GM19023 (cell line): ENCODE measurements at regions not wholly inside any gene's neighbourhood (a gene's known extent, or its start where the extent isn't known, plus 50 kb on each side); places are given as distances from the start of the nearest gene placed in this dataset.

Experiments used
- ATAC-seq: cut with Tn5 transposase; IDR thresholded peaks from one replicate; pipeline ENCODE4 v1.9.1; 2021; ENCODE audit warnings: mild to moderate bottlenecking, moderate library complexity; ENCODE audit not compliant: unreplicated experiment

DNA sequence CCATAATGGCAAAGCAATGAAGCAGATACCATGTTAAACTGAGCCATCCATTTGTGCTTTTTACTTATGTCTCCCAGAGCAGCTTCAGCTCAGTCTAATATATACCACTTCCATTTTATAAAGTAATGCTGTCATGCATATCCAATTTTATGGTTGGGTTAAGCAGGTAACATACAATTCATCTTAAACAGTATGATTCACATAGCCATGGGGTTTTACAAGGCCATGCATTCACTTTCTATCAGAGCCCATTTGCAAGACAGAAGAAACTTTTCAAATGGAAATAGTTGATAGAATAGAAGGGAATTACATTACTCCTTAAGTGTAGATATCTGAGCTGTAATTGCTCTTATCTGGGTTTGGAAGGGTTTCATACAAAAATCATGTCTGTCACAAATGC, 580.5 kb upstream of the CXADR start:
- no peak for ATAC-seq

DNA sequence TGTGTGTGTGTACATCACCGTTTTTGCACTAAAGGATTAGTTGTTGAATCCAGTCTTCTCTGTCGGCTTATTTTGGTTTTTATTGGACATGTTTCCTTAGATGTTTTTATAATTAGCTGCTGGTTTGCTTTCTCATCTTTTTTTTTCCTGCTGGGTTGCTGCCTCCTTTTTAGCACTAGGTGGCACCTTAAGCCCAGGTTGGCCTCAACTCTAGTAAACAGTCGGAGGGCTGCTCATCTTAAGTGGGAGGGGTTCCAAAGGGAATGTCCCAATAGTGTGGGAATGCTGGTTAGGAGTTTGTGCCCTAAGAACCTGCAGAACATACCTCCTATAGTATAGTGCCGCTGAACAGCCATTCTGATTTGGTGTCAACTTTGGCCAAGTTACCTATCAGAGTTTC, 570.1 kb upstream of the CXADR start:
- ATAC-seq = no peak

DNA sequence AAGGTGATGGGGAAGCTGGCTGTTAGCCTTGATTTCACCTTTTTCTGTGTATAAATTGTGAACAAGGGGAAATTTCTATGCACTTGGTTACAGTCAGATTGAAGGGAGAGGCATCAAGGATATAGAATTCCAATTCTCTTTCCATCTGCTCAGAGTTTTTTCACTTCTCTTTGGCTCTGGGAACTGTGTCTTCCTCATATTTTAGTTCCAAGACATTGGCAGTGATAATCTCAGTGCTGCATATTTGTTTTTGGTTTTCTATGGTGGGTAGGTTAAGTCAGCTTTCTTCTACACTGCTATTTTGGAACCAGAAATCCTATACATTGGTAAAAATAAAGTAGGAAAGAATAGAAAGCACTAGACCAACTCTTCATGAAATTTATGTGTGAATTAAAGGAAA, 569.6 kb upstream of the CXADR start:
- no peak for ATAC-seq

DNA sequence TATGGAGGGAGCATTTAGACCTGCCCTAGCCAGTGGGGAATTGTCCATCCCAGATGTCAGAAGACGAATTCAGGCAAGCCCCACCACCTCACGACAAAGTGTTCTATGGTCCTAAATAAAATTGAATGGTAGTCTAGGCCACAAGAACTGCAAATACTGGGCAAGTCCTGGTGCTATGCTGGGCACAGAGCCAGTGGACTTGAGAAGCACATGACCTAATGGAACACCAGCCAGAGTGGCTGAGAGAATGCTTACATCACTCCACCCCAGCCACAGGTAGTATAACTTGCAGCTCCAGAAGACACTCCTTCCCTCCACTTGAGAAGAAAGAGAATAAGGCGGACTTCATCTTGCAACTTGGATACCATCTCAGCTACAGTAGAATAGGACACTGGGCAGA, 567.3 kb upstream of the CXADR start:
- ATAC-seq = no peak

DNA sequence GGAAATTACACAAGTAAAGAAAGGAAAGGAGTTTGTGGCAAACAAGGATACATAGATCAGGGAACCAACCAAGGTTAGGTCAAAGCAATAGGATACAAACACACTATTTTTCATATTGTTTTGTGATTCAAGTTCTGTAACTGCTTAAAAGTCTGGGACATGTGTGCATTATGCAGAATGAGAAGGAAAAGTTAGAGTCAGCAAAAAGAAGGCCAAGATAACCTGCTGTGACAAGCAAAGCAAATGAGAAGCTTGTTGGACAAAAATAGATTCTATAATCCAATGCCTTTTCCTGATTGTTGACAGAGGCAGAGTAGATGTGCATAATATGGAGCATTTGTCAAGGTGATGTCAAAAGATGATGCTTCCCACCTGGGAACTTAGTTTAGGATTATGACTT, 556.0 kb upstream of the CXADR start:
- ATAC-seq = no peak

DNA sequence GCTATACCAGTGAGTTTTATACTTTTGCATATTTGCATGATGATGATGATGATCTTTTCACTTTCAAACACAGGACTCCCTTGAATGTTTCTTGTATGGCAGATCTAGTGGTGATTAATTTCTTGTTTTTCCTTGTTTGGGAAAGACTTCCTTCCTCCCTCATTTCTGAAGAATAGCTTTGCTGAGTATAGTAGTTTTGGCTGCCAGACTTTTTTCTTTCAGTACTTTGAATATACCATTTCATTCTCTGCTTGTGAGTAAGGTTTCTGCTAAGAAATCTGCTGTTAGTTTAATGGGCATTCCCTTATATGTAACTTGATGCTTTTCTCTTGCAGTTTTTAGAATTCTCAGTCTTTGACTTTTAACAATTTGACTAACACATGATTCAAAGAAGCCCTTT, 547.4 kb upstream of the CXADR start:
- no peak for ATAC-seq

DNA sequence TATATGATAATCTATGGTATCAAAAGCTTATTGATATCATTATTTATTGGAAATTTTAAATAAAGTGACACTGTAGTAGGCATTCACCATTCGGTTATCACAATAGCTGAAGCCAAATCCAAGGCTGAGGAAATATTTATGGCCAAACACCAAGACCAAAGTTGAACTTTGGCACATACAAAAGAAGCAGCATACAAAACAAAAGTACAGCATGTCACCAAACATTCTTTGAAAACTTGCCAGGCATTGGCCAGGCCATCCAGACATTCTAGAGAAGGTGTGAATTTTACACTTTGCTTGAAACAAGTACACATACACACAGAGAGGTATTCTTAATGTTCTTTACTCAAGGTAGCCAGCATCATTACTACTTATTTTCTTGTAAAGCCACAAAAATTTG, 544.4 kb upstream of the CXADR start:
- ATAC-seq = no peak

DNA sequence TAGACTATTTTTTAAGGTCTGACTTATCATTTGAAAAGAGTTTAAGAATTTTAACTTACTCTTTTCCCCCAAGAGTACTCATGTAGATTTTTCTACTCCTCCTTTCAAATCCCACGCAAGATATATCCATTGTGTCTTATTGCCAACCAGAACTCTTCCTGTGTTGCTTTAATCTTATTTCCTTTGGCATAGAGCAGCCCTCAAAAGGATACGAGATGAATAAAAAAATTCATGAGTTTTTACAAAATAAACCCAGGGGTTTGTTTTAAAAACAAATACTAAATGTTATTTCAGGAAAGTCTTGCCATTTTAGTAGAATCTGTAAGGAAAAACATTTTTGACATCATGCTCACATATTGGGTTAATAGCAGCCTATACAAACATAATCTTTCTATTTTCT, 543.2 kb upstream of the CXADR start:
- ATAC-seq = no peak

DNA sequence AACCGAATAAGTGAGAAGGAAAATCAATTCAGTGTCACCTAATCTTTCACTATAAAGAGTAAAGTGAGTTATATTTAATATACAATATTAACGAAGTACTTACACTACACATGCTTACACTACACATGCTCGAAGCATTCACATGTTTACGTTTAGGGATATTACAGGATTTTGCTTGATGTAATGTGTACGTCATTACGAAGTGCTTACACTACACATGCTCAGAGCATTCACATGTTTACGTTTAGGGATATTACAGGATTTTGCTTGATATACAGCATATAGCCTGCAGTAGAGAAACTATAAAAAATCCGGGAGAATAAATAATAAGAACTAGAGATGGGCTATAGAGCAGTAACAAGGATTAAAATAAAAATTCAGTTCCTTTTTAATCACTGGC, 538.8 kb upstream of the CXADR start:
- no peak for ATAC-seq

DNA sequence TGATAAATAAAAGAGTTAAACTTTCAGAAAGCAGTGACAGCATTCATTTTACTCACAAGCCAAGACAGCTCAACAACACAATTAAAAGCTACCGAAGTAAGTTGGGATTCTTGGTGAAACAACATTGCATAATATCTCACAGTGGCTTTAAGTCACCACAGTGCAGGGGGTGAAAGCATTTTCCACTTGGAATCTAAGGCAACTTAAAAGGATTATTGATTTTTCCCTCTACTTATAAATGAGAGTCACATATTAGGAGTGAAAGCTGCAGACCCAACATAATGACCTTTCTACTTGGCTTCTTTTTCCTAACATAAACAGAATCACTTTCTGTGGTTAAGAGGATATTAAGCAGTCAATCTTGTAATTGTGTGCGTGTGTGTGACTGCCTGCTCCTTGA, 536.6 kb upstream of the CXADR start:
- no peak for ATAC-seq

DNA sequence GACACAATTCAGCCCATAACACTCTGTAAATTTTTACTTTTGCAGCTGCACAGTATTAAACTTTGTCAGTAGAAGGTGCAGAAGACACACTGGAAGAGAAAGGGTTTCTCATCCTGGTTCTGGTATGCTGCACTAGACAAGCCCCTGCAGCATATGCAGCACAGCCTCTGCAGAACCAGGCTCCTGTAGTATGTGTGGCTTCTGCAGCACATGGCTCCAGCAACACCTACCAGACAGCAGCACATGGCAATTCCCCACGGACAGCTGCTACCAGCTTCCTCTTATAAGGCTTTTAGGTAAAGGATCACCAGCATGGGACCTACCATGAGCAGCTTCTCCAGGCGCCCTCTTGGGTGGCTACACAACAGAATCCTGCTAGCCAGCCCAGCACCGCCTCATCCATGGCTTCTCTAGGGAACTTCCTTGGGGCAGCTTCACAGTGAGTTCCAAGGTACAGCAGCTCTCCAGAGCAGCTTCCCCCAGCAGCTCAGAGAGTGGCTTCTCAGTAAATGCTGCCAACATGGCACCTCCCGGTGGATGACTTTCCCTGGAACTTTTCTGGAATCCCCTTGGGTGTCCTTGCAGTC, 534.4 kb upstream of the CXADR start:
- no peak for ATAC-seq

DNA sequence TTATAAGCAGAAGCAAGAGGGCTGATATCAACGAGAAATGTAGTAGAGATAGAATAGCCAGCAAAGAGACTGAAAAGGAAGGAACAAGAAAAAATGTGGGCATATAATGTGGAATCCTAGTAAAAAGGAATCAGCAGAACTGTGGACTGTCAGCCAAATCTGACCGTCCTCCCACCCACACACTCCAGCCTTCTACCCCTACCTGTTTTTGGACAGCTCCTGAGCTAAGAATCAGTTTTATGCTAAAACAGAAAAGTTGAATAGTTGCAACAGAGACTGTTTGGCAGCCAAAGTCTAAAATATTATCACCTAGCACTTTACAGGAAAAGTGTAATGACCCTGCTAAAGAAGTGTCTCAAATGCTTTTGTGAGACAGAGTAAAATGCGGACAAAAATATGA, 533.3 kb upstream of the CXADR start:
- ATAC-seq = no peak

DNA sequence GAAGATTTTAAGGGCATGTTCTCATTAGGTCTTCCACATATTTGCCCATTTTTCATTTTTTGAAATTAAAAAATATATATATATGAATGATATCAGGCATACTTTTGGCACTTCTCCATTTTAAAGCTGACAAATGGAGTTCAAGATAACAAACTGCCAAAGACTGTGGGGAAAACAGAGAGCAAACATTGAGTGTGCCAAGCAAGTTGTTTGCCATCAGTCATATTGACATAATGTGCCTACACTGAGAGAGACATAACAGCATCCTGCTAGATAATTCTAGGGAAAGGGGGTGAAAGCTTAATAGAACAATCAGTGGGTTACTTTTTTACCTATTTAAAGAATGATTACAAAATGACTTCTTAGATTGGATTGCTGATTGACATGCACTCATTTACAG, 529.4 kb upstream of the CXADR start:
- no peak for ATAC-seq

DNA sequence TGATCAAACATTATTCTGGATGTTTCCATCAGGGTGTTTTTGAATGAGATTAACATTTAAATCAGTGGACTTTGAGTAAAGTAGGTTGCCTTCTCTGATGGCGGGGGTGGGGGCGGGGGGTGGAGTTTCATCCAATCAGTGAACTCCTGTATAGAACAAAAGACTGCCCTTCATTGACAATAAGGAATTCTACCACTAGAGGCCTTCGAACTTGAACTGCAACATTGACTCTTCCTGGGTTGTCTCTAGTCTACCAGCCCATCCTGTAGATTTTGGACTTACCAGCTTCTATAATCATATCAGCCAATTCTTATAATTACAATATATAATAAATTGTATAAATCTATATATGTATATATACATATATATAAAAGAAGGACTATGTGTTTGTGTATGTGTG, 520.4 kb upstream of the CXADR start:
- ATAC-seq = no peak

DNA sequence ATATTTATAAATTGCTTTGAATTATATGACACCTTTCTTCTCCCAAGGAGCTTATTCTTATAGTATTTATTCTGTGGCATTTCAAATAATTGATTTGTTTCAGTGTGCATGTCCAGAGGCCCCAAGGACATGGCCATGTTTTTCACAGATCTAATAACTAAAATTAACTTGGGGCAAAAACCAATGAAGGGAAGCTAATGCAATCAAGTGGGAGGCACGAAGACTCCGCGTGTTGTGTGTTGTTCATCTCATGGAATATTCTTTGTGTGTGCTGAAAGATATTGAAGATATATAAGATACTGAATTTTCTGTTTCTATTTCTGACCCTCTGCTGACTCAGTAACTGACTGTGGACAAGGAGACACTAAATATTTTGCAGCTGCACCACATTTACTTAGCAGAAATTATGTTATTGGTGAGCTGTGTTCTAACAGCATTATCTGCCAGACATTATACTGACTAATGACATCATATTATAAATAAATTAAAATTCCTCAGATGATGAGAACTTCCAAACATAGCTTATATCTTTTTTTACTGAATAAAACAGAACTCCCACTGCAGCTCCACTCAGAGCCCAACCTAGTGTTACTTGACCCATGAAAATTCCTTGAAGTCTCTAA, 519.3 kb upstream of the CXADR start:
- no peak for ATAC-seq

DNA sequence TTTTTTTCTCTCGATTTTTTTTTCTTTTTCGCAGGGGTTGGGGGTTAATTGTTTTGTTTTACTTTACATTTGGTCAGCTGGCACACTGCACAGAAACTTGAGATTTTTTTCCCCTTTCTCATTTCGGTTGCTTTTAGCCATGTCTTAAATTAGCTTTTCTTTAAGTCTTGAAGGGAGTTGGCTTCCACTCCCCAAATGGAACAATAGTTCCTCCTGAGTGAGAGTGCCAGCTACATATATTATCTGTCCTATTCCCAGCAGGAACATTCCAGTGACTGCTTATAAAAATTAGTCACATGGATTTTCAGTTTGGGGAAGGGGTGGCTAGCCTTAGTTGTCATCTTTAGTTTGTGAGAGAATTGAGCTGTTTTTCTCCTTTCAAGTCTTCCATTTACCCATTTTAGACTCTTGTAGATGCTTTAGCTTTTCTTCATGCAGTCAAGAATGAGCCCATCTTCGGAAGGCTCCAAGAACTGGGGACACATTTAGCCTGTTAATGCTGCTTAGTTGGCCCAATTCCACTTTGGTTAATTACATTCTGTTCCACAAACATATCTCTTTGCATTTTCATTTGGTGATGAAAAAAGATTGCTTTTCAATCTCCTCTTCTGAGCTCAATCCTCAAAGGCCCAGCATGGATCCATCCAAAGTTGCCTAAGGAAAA, 510.1 kb upstream of the CXADR start:
- ATAC-seq = no peak

DNA sequence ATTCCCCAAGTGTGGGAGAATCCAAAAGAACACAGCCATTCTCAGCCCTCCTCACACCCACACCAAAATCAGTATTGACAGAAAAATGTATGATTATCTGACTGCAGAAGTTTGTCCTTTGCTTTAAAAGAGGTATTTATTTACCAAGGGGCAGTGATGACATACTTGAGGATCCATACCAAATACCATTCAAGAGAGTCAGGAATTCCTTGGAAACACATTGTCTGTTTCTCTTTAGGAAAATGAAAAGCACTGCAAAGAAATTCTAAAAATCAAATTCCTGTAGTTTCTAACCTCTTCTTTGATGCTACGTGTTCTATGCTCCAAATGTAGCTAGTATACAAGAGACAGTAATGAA, 509.6 kb upstream of the CXADR start:
- ATAC-seq = no peak

DNA sequence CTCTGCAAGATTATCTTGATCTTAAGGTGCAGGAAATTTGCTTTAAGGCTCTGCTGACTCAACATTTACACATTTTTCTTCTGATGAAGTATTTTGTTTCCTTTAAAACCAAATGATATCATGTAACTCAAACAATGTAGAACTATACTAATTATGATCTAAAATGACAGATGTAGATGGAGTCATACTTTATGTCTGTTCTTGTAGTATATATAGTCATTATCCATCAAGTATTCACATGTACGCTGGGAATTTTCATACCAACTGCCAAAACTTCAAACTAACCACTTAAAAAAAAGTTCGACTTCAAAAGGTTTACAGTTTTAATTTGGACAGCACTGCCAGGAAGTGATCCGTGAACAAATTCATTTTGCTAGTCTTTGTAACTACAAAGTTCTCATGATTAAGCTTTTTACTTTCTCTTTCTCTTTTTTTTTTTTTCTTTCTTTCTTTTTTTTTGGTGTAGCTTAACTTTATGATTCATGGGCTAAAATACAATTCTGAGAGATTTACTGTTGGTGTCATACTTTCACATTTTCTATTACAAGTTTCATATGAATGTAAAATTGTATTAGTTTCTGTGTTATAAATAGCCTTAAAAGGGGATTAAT, 509.0 kb upstream of the CXADR start:
- ATAC-seq = no peak

DNA sequence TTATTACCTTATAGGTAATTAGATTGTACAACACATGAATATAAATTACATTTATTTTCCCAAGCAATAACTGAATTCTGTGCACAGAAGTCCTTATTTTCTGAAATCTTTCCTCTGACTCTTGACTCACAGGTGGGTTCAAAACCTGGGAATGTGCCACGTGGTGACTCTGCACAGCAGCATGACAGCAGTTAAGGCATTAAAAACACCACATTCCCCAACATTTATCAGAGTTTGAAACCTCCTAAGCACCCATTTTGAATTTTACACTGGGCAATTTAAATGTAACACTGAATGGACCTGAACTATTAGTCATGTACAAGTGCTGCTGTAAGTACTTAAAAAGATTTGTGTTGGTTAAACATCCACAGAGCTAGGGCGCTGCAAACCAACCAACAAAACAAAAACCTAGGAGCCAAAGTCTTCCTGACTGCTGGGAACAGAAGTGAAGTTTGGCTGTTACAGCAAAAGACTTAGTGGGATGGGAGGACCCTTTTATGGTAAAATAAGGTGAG, 480.6 kb upstream of the CXADR start:
- ATAC-seq = no peak

DNA sequence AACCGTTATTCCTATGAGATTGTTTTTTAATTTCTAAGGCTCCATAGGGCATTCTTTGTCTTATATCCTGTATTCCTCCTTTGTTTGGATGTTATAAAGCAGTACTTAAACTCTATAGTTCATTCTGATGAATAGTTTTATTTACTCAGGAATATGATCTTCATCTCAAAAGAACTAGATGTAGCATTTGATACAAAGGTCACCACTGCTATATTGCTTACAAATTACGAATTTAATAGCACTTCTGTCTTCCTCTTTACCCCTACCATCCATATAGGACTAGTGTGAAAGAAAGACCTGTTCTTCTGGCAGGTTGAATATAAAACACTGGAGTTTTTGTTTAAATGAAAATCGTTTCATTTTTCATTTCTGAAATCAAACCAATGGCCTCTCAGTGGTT, 468.1 kb upstream of the CXADR start:
- ATAC-seq = no peak

DNA sequence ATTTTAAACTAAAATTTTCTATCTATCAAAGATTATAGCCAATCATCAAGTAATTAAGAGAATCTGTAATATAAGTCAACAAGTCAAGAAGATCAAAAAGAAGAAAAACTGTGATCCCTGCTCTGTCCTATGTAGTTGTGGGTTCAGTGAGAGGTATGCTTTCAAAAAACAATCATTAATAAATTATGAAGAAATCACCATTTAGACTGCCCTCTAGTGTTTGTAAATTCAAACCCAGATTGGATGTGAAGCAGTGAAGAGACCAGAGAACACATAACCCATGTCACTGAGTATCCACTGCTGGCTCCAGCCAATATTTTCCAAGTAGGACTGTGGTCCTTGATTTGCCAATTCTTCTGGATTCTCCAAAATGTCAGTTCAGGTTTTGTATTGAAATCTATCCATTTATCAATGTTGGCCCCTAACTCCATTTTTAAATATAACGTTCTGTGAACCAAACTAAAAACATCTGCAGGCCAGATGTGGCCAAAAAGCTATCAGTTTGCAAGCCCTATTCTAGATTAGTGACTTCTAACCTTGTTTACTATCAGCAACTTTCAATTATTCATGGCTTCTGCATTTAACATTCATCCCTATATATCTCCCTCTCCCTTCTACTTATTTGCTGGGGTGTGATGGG, 467.5 kb upstream of the CXADR start:
- no peak for ATAC-seq

DNA sequence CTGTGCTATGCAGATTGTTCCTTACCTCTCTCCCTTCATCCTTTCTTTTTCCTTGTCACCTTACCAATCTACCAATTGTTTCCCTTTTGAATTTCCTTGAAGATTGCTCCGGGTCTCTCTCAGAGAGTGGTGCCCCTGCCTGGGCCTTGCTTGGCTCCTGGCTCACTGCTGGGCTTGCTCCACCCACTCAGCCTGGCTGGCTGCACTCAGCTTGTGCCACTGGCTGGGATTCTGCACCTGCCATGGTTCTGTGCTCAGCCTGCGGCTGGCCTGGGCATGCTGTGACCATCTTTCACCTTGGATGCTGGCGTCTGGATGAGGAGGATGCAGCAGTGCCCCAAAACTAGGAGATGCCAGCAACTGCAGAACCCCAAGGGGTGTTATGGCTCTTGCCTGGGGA, 463.9 kb upstream of the CXADR start:
- ATAC-seq = no peak
